ENCODE measurements at regions not wholly inside any gene's neighbourhood (a gene's known extent, or its start where the extent isn't known, plus 50 kb on each side); places are given as distances from the start of the nearest gene placed in this dataset.

- ChIA-PET CTCF (no interaction called here), POLR2A (no interaction called here)
- Histone ChIP-seq H3K4me3 (ENCODE audit: control insufficient read depth in 1 of 7, extremely low read depth in 1 of 7, insufficient read depth in 4 of 7, low read depth in 2 of 7, low read length in 6 of 7) (no peak overlapping the region), H3K4me1 (ENCODE audit: control extremely low read depth in 1 of 4, control insufficient read depth in 4 of 4, insufficient read depth in 4 of 4, low read length in 3 of 4) (no peaks in the 10 kb centered on the region), H3K27ac (ENCODE audit: insufficient read depth in 1 of 2, low read depth in 1 of 2, low read length in 2 of 2, poor library complexity in 1 of 2, severe bottlenecking in 2 of 2) (no peak overlapping the region), H3K27me3 (replicated peaks in 2 of 5; ENCODE audit: control insufficient read depth in 4 of 5, insufficient read depth in 5 of 5, low read length in 4 of 5) (no peaks in the 10 kb centered on the region), H3K36me3 (ENCODE audit: control insufficient read depth in 4 of 4, insufficient read depth in 4 of 4, low read length in 3 of 4) (no peaks in the 10 kb centered on the region), H3K9me3 (ENCODE audit: control extremely low read depth in 1 of 5, control insufficient read depth in 4 of 5, insufficient read depth in 2 of 5, low read depth in 1 of 5, low read length in 4 of 5) (peaks cover 0 to 16% (median 0%) of the 10 kb centered on the region in 5 experiments)
- WGBS (ENCODE audit: insufficient coverage), result 81% methylated on average over 5 of the region's 5 CpGs
- no peak for DNase-seq
Observed at GRCh38 chr11:131109790-131110189, 193.5 kb upstream of the SNX19 start.

- Histone ChIP-seq H3K9me3 (ENCODE audit: control extremely low read depth in 1 of 5, control insufficient read depth in 4 of 5, insufficient read depth in 2 of 5, low read depth in 1 of 5, low read length in 4 of 5) (peaks cover 0 to 16% (median 0%) of the 10 kb centered on the region in 5 experiments), H3K4me3 (ENCODE audit: control insufficient read depth in 1 of 7, extremely low read depth in 1 of 7, insufficient read depth in 4 of 7, low read depth in 2 of 7, low read length in 6 of 7) (no peak overlapping the region), H3K36me3 (ENCODE audit: control insufficient read depth in 4 of 4, insufficient read depth in 4 of 4, low read length in 3 of 4) (no peaks in the 10 kb centered on the region), H3K27me3 (replicated peaks in 2 of 5; ENCODE audit: control insufficient read depth in 4 of 5, insufficient read depth in 5 of 5, low read length in 4 of 5) (no peaks in the 10 kb centered on the region), H3K4me1 (ENCODE audit: control extremely low read depth in 1 of 4, control insufficient read depth in 4 of 4, insufficient read depth in 4 of 4, low read length in 3 of 4) (no peaks in the 10 kb centered on the region), H3K27ac (ENCODE audit: insufficient read depth in 1 of 2, low read depth in 1 of 2, low read length in 2 of 2, poor library complexity in 1 of 2, severe bottlenecking in 2 of 2) (no peak overlapping the region)
- POLR2A ChIA-PET, result no interaction called here
- DNase-seq, result no peak
- CTCF ChIA-PET, result no interaction called here
- 43% methylated on average over 1 of the region's 4 CpGs for WGBS (ENCODE audit: insufficient coverage)
Observed at GRCh38 chr11:131111775-131112174, 195.5 kb upstream of the SNX19 start.

GRCh38 chr11:131118247-131118646 is 202.0 kb upstream of the SNX19 start:
- Histone ChIP-seq H3K36me3 (ENCODE audit: control insufficient read depth in 4 of 4, insufficient read depth in 4 of 4, low read length in 3 of 4) (no peaks in the 10 kb centered on the region), H3K27me3 (replicated peaks in 2 of 5; ENCODE audit: control insufficient read depth in 4 of 5, insufficient read depth in 5 of 5, low read length in 4 of 5) (no peaks in the 10 kb centered on the region), H3K27ac (ENCODE audit: insufficient read depth in 1 of 2, low read depth in 1 of 2, low read length in 2 of 2, poor library complexity in 1 of 2, severe bottlenecking in 2 of 2) (no peak overlapping the region), H3K4me3 (ENCODE audit: control insufficient read depth in 1 of 7, extremely low read depth in 1 of 7, insufficient read depth in 4 of 7, low read depth in 2 of 7, low read length in 6 of 7) (no peak overlapping the region), H3K9me3 (ENCODE audit: control extremely low read depth in 1 of 5, control insufficient read depth in 4 of 5, insufficient read depth in 2 of 5, low read depth in 1 of 5, low read length in 4 of 5) (no peaks in the 10 kb centered on the region), H3K4me1 (ENCODE audit: control extremely low read depth in 1 of 4, control insufficient read depth in 4 of 4, insufficient read depth in 4 of 4, low read length in 3 of 4) (no peaks in the 10 kb centered on the region)
- no peak for DNase-seq
- 90% methylated on average over 2 of the region's 3 CpGs for whole genome bisulfite sequencing (ENCODE audit: insufficient coverage)
- ChIA-PET CTCF (no interaction called here), POLR2A (no interaction called here)

- ChIA-PET POLR2A (no interaction called here), CTCF (no interaction called here)
- H3K4me1 ChIP-seq (ENCODE audit: control extremely low read depth in 1 of 4, control insufficient read depth in 4 of 4, insufficient read depth in 4 of 4, low read length in 3 of 4), result no peaks in the 10 kb centered on the region
- 46% methylated on average over 3 of the region's 7 CpGs for WGBS (ENCODE audit: insufficient coverage)
- peaks cover 0 to 2% (median 0%) of the 10 kb centered on the region in 5 experiments for H3K9me3 ChIP-seq (ENCODE audit: control extremely low read depth in 1 of 5, control insufficient read depth in 4 of 5, insufficient read depth in 2 of 5, low read depth in 1 of 5, low read length in 4 of 5)
- no peak overlapping the region for H3K4me3 ChIP-seq (ENCODE audit: control insufficient read depth in 1 of 7, extremely low read depth in 1 of 7, insufficient read depth in 4 of 7, low read depth in 2 of 7, low read length in 6 of 7)
- H3K27ac ChIP-seq (ENCODE audit: insufficient read depth in 1 of 2, low read depth in 1 of 2, low read length in 2 of 2, poor library complexity in 1 of 2, severe bottlenecking in 2 of 2), result no peak overlapping the region
- H3K36me3 ChIP-seq (ENCODE audit: control insufficient read depth in 4 of 4, insufficient read depth in 4 of 4, low read length in 3 of 4), result no peaks in the 10 kb centered on the region
- no peaks in the 10 kb centered on the region for H3K27me3 ChIP-seq (replicated peaks in 2 of 5; ENCODE audit: control insufficient read depth in 4 of 5, insufficient read depth in 5 of 5, low read length in 4 of 5)
- no peak for DNase-seq
Observed at GRCh38 chr11:131121426-131122333, 205.4 kb upstream of the SNX19 start.

GRCh38 chr11:131122448-131122847 is 206.2 kb upstream of the SNX19 start:
- no peak overlapping the region for H3K27ac ChIP-seq (ENCODE audit: insufficient read depth in 1 of 2, low read depth in 1 of 2, low read length in 2 of 2, poor library complexity in 1 of 2, severe bottlenecking in 2 of 2)
- no peaks in the 10 kb centered on the region for H3K36me3 ChIP-seq (ENCODE audit: control insufficient read depth in 4 of 4, insufficient read depth in 4 of 4, low read length in 3 of 4)
- POLR2A ChIA-PET, result no interaction called here
- DNase-seq, result no peak
- no peaks in the 10 kb centered on the region for H3K27me3 ChIP-seq (replicated peaks in 2 of 5; ENCODE audit: control insufficient read depth in 4 of 5, insufficient read depth in 5 of 5, low read length in 4 of 5)
- H3K4me3 ChIP-seq (ENCODE audit: control insufficient read depth in 1 of 7, extremely low read depth in 1 of 7, insufficient read depth in 4 of 7, low read depth in 2 of 7, low read length in 6 of 7), result no peak overlapping the region
- CTCF ChIA-PET, result no interaction called here
- WGBS (ENCODE audit: insufficient coverage), result 90% methylated on average over 3 of the region's 5 CpGs
- peaks cover 0 to 9% (median 0%) of the 10 kb centered on the region in 5 experiments for H3K9me3 ChIP-seq (ENCODE audit: control extremely low read depth in 1 of 5, control insufficient read depth in 4 of 5, insufficient read depth in 2 of 5, low read depth in 1 of 5, low read length in 4 of 5)
- H3K4me1 ChIP-seq (ENCODE audit: control extremely low read depth in 1 of 4, control insufficient read depth in 4 of 4, insufficient read depth in 4 of 4, low read length in 3 of 4), result no peaks in the 10 kb centered on the region

GRCh38 chr11:131129474-131129873 is 213.2 kb upstream of the SNX19 start:
- DNase-seq, result no peak
- Histone ChIP-seq H3K4me3 (ENCODE audit: control insufficient read depth in 1 of 7, extremely low read depth in 1 of 7, insufficient read depth in 4 of 7, low read depth in 2 of 7, low read length in 6 of 7) (no peak overlapping the region), H3K27me3 (replicated peaks in 2 of 5; ENCODE audit: control insufficient read depth in 4 of 5, insufficient read depth in 5 of 5, low read length in 4 of 5) (no peaks in the 10 kb centered on the region), H3K27ac (ENCODE audit: insufficient read depth in 1 of 2, low read depth in 1 of 2, low read length in 2 of 2, poor library complexity in 1 of 2, severe bottlenecking in 2 of 2) (no peak overlapping the region), H3K4me1 (ENCODE audit: control extremely low read depth in 1 of 4, control insufficient read depth in 4 of 4, insufficient read depth in 4 of 4, low read length in 3 of 4) (no peaks in the 10 kb centered on the region), H3K36me3 (ENCODE audit: control insufficient read depth in 4 of 4, insufficient read depth in 4 of 4, low read length in 3 of 4) (no peaks in the 10 kb centered on the region), H3K9me3 (ENCODE audit: control extremely low read depth in 1 of 5, control insufficient read depth in 4 of 5, insufficient read depth in 2 of 5, low read depth in 1 of 5, low read length in 4 of 5) (peaks cover 0 to 22% (median 3%) of the 10 kb centered on the region in 5 experiments)
- 100% methylated on average over 1 of the region's 2 CpGs for WGBS (ENCODE audit: insufficient coverage)
- POLR2A ChIA-PET, result no interaction called here
- CTCF ChIA-PET, result no interaction called here

GRCh38 chr11:131135611-131136010 is 219.3 kb upstream of the SNX19 start:
- 40% methylated on average over 2 of the region's 3 CpGs for WGBS (ENCODE audit: insufficient coverage)
- Histone ChIP-seq H3K4me1 (ENCODE audit: control extremely low read depth in 1 of 4, control insufficient read depth in 4 of 4, insufficient read depth in 4 of 4, low read length in 3 of 4) (no peaks in the 10 kb centered on the region), H3K27me3 (replicated peaks in 2 of 5; ENCODE audit: control insufficient read depth in 4 of 5, insufficient read depth in 5 of 5, low read length in 4 of 5) (no peaks in the 10 kb centered on the region), H3K27ac (ENCODE audit: insufficient read depth in 1 of 2, low read depth in 1 of 2, low read length in 2 of 2, poor library complexity in 1 of 2, severe bottlenecking in 2 of 2) (no peak overlapping the region), H3K4me3 (ENCODE audit: control insufficient read depth in 1 of 7, extremely low read depth in 1 of 7, insufficient read depth in 4 of 7, low read depth in 2 of 7, low read length in 6 of 7) (no peak overlapping the region), H3K36me3 (ENCODE audit: control insufficient read depth in 4 of 4, insufficient read depth in 4 of 4, low read length in 3 of 4) (no peaks in the 10 kb centered on the region), H3K9me3 (ENCODE audit: control extremely low read depth in 1 of 5, control insufficient read depth in 4 of 5, insufficient read depth in 2 of 5, low read depth in 1 of 5, low read length in 4 of 5) (no peaks in the 10 kb centered on the region)
- DNase-seq, result no peak
- POLR2A ChIA-PET, result no interaction called here
- CTCF ChIA-PET, result no interaction called here
